ENCODE measurements at regions not wholly inside any gene's neighbourhood (a gene's known extent, or its start where the extent isn't known, plus 50 kb on each side); places are given as distances from the start of the nearest gene placed in this dataset.
"Not testable (repeated sequence)": the region's sequence is repeated elsewhere in the genome, so short reads cannot be mapped to it uniquely, and the experiment has no call there.

- DNase-seq (ENCODE audit: low spot score): no peak
Observed at GRCh38 chr12:24507827-24508226, 441.1 kb downstream of the BCAT1 start.

- DNase-seq (ENCODE audit: low spot score): no peak
Observed at GRCh38 chr12:24505366-24506015, 443.4 kb downstream of the BCAT1 start.

GRCh38 chr12:24503477-24503876, 445.4 kb downstream of the BCAT1 start:
- not testable (repeated sequence) for DNase-seq (ENCODE audit: low spot score)

- DNase-seq (ENCODE audit: low spot score): no peak
Observed at GRCh38 chr12:24500831-24501230, 448.1 kb downstream of the BCAT1 start.

- no peak for DNase-seq (ENCODE audit: low spot score)
Observed at GRCh38 chr12:24500421-24500820, 448.5 kb downstream of the BCAT1 start.

GRCh38 chr12:24499151-24500146, 449.5 kb downstream of the BCAT1 start:
- DNase-seq (ENCODE audit: low spot score): no peak

GRCh38 chr12:24496755-24497154, 452.1 kb downstream of the BCAT1 start:
- DNase-seq (ENCODE audit: low spot score): no peak

- DNase-seq (ENCODE audit: low spot score): no peak
Observed at GRCh38 chr12:24494401-24494800, 454.5 kb downstream of the BCAT1 start.

- DNase-seq (ENCODE audit: low spot score): no peak
Observed at GRCh38 chr12:24491968-24492367, 456.9 kb downstream of the BCAT1 start.

- DNase-seq (ENCODE audit: low spot score): no peak
Observed at GRCh38 chr12:24489939-24490338, 459.0 kb downstream of the BCAT1 start.

- no peak for DNase-seq (ENCODE audit: low spot score)
Observed at GRCh38 chr12:24488906-24489619, 459.8 kb downstream of the BCAT1 start.

GRCh38 chr12:24488091-24488596, 460.8 kb downstream of the BCAT1 start:
- DNase-seq (ENCODE audit: low spot score): no peak

- DNase-seq (ENCODE audit: low spot score): no peak
Observed at GRCh38 chr12:24487606-24488005, 461.3 kb downstream of the BCAT1 start.

GRCh38 chr12:24483732-24484131, 465.2 kb downstream of the BCAT1 start:
- no peak for DNase-seq (ENCODE audit: low spot score)

- DNase-seq (ENCODE audit: low spot score): peak; percentile 15
Observed at GRCh38 chr12:24482882-24483604, 465.9 kb downstream of the BCAT1 start.

- no peak for DNase-seq (ENCODE audit: low spot score)
Observed at GRCh38 chr12:24482044-24482443, 466.9 kb downstream of the BCAT1 start.

GRCh38 chr12:24480766-24481449, 468.0 kb downstream of the BCAT1 start:
- DNase-seq (ENCODE audit: low spot score): no peak

GRCh38 chr12:24479131-24479530, 469.8 kb downstream of the BCAT1 start:
- DNase-seq (ENCODE audit: low spot score): no peak

GRCh38 chr12:24478254-24478653, 470.6 kb downstream of the BCAT1 start:
- DNase-seq (ENCODE audit: low spot score): no peak

- no peak for DNase-seq (ENCODE audit: low spot score)
Observed at GRCh38 chr12:24476310-24476709, 472.6 kb downstream of the BCAT1 start.

- no peak for DNase-seq (ENCODE audit: low spot score)
Observed at GRCh38 chr12:24475337-24475736, 473.6 kb downstream of the BCAT1 start.

Data from activated CD4-positive, alpha-beta T cell treated with anti-CD3 and anti-CD28 coated beads, Interleukin-2, Interleukin-4, amounts not matched to agents 100 ng/mL and 50 ng/mL, durations not matched to agents 16 hours and 8 hours (primary cell).